SH-SY5Y (cell line): ENCODE measurements at regions not wholly inside any gene's neighbourhood (a gene's known extent, or its start where the extent isn't known, plus 50 kb on each side); places are given as distances from the start of the nearest gene placed in this dataset.

Source experiments
- GATA2 ChIP-seq: IDR thresholded peaks from 2 replicates; pipeline ENCODE4 v1.6.1; 2011; ENCODE audit warnings: mild to moderate bottlenecking, low read depth, low read length
- GATA3 ChIP-seq: IDR thresholded peaks from 2 replicates; pipeline ENCODE4 v1.6.1; 2011; ENCODE audit warnings: low read depth, mild to moderate bottlenecking, low read length, moderate library complexity

- TF ChIP-seq GATA3 (peak; percentile 98), GATA2 (peak; percentile 74; the same call in 1 of the 2 replicates)
Observed at GRCh38 chr1:217115404-217116380, 392.5 kb upstream of the ESRRG start.

DNA sequence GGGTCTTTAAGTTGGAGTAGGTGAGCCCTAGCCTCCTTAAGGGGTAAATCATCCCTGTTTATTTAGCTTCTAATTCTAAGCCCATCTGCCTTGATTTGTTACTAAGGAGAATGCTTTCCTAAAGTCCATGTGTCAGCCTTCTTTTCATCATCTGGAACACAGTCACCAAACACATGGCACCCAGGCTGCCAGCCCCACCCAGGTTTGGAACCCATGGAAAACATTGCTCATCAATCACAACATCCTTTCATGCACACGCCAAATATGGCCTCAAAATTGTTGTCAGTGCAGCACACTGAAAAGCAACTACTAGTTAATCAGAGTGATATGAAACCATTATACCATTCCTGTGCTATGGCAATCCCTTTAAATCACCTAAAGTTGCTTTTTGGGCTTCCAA lies 386.7 kb upstream of the ESRRG start:
- TF ChIP-seq GATA3, result no peak
- TF ChIP-seq GATA2, result no peak

GRCh38 chr1:217106231-217106901 lies 383.1 kb upstream of the ESRRG start:
- TF ChIP-seq GATA3 (no peak), GATA2 (no peak)

GRCh38 chr1:217105437-217105836 lies 382.2 kb upstream of the ESRRG start:
- TF ChIP-seq GATA3 (no peak), GATA2 (no peak)

DNA sequence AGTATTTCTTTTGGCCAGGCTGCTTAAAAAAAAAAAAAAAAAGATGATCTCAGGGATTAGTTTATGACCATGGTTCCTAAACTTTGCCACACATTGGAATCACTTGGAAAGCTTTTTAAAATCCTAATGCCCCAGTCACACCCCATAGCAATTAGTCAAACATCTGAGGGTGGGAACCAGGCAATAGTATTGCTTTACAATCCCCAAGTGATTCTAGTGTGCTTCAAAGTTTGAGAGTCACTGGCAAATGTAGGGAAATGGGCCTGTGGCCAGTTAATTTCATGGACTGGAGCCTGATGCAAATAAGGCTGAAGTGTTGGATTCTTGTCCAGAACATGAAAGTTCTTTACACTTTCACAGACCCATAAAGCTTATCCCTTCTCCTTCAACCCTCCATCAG lies 374.6 kb upstream of the ESRRG start:
- TF ChIP-seq GATA2, result no peak
- TF ChIP-seq GATA3, result no peak

DNA sequence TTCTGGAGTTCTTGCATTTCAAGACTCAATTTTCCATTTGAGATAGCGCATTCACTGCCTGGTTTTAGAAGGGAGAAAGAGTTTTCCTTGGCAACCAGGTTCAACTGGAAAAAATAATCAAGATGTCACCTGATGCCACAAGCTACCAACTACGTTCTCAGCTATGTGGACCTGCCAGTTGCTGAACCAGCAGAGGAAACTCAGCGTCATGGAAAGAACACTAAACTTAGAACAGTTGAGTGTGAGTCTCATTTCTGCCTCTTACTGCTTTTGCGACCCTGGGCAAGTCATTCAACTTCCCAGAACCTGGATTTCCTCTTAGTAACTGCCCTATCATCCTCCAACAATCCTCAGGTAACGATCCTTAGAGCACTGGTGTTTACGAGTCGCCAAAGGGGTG lies 373.0 kb upstream of the ESRRG start:
- no peak for TF ChIP-seq GATA3
- TF ChIP-seq GATA2, result no peak

- no peak for TF ChIP-seq GATA3
- TF ChIP-seq GATA2, result no peak
Observed at GRCh38 chr1:217095050-217095622, 371.9 kb upstream of the ESRRG start.

- TF ChIP-seq GATA2 (no peak), GATA3 (no peak)
Observed at GRCh38 chr1:217091561-217091960, 368.3 kb upstream of the ESRRG start.

DNA sequence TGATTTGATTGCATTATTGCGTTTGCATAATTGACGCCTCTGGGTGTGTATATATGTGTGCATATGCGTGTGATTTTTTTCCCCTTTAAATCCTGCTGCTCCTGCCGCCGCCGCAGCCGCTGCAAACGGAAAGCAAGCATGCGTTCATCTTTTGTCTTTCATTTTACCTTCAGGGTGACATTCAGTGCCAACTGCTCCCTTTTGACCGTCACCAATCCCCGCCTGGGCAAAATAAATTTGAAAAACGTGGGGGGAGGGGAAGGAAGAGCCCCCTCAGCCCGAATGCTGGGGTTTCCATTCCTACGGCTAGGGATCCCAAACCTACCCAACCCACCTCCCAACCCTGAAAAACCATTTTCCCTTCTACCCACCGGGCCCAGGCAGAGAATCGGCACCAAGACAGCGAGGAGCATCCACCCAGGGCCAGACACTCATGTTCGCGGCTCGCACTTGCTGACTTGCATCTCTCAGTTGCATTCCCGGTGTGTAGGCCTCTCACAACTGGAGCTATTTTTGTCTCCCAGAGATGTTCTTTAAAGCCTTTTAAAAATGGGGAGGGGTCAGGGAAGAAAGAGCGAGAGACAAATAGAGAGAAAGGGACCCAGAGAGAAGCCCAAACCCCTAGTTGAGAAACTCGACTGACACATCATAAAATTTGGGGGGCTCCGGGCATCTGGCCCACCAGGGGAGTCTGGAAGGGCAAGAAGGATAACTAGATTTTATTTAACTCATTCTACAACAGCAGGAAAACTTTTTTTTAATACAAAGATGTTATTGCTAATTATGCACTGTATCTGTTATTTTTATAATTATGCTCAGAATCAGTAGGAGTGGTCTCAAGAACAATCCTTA lies 367.1 kb upstream of the ESRRG start:
- TF ChIP-seq GATA3 (no peak), GATA2 (no peak)

GRCh38 chr1:217089361-217090014 lies 366.3 kb upstream of the ESRRG start:
- TF ChIP-seq GATA3, result no peak
- TF ChIP-seq GATA2, result peak; percentile 65; the same call in 1 of the 2 replicates

- TF ChIP-seq GATA3 (no peak), GATA2 (no peak)
Observed at GRCh38 chr1:217088521-217089284, 365.5 kb upstream of the ESRRG start.

DNA sequence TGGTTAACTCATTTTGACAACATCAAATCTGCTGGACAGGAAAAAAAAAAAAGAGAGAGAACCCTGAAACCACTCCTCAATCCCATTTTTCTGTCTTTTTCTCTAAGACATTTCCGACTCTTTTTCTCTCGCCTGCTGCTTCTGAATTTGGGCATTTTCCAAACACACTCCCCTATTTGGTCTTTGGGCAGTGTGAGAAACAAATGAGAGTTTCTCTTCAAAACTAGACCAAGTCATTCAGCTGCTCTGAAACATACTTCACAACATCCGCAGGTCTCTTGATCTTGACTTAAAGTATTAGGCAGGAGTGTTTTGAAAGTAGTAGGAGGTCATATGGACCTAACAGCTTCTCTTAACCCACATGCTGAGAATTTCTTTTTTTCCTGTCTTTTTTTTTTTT lies 364.8 kb upstream of the ESRRG start:
- TF ChIP-seq GATA3 (no peak), GATA2 (no peak)
